Sigmoid colon (tissue), 4 donors: ENCODE measurements at regions not wholly inside any gene's neighbourhood (a gene's known extent, or its start where the extent isn't known, plus 50 kb on each side); places are given as distances from the start of the nearest gene placed in this dataset.

Experiments
- EP300 ChIP-seq, 4 donors: sonication (generic); formaldehyde crosslinking; IDR thresholded peaks; one replicate each; pipeline ENCODE4 v1.6.1; 2017; ENCODE audit warnings: antibody characterized with exemption in 4 of 4
- POLR2A ChIP-seq, 2 donors: fragments of 450-650 bp; IDR thresholded peaks; one replicate each; pipeline ENCODE4 v1.6.1; 2016; ENCODE audit warnings: antibody characterized with exemption in 2 of 2, mild to moderate bottlenecking in 2 of 2, moderate library complexity in 2 of 2
- TF ChIP-seq, protein P1 (sequence below), 4 experiments: fragments of 450-650 bp in 3 of 4; fragments of 200-600 bp in 1 of 4; IDR thresholded peaks; one replicate each; pipeline ENCODE4 v1.5.1; 2016 to 2019; ENCODE audit warnings: antibody characterized with exemption in 4 of 4, mild to moderate bottlenecking in 3 of 4, moderate library complexity in 2 of 4

DNA sequence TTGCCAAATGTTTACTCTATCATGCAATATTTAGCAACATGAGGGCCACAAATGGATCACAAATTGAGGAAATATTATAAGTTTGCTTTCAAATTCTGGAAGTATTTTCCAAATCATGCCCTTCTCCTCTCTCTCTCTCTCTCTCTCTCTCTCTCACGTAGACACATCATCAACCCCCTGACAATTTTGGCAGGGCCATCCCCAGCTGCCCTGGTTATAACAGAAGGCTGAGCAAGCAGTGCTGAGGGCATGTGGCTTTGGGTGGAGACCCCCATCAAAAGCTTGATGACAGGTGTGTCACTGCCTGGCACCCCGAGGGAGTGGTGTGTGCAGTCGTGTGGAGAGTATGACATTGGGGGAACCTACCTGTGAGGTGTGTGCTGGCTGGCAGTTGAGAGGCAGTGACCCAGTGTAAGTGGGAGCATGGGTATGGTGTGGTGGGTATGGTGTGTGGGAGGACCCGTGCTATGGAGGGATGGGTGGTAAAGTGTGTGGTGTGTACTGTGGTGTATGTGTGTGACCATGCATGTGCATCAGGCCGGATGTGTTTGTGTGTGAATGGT, 224.5 kb downstream of the TTC32 start:
- no peak for TF ChIP-seq EP300 (IDR thresholded peaks at IDR 0.05)
- TF ChIP-seq, protein P1, sequence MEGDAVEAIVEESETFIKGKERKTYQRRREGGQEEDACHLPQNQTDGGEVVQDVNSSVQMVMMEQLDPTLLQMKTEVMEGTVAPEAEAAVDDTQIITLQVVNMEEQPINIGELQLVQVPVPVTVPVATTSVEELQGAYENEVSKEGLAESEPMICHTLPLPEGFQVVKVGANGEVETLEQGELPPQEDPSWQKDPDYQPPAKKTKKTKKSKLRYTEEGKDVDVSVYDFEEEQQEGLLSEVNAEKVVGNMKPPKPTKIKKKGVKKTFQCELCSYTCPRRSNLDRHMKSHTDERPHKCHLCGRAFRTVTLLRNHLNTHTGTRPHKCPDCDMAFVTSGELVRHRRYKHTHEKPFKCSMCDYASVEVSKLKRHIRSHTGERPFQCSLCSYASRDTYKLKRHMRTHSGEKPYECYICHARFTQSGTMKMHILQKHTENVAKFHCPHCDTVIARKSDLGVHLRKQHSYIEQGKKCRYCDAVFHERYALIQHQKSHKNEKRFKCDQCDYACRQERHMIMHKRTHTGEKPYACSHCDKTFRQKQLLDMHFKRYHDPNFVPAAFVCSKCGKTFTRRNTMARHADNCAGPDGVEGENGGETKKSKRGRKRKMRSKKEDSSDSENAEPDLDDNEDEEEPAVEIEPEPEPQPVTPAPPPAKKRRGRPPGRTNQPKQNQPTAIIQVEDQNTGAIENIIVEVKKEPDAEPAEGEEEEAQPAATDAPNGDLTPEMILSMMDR (IDR thresholded peaks at IDR 0.05), result no peak
- no peak for TF ChIP-seq POLR2A (IDR thresholded peaks at IDR 0.05)
